ENCODE measurements at regions not wholly inside any gene's neighbourhood (a gene's known extent, or its start where the extent isn't known, plus 50 kb on each side); places are given as distances from the start of the nearest gene placed in this dataset.

GRCh38 chr9:135273008-135273407, 185.5 kb downstream of the OLFM1 start:
- H3K4ac ChIP-seq (ENCODE audit: low read depth, low read length): no peak overlapping the region
- H3K14ac ChIP-seq (replicated peaks; ENCODE audit: low read depth, low read length): no peak overlapping the region
- H3K18ac ChIP-seq (ENCODE audit: low read depth, low read length): no peak overlapping the region
- H3K4me3 ChIP-seq (ENCODE audit: insufficient read depth, low read depth, low read length): no peak overlapping the region
- H3K9me3 ChIP-seq (ENCODE audit: control insufficient read depth, insufficient read depth, low read length): peaks cover 53% of the 10 kb centered on the region
- H2BK20ac ChIP-seq (ENCODE audit: low read depth, low read length): no peak overlapping the region
- no peak overlapping the region for H3K4me2 ChIP-seq (ENCODE audit: low read depth, low read length)
- H2AK9ac ChIP-seq (replicated peaks; ENCODE audit: low read depth, low read length, poor library complexity): no peak overlapping the region
- POLR2A ChIA-PET (ENCODE audit: unreplicated experiment): no interaction called here
- H3K27ac ChIP-seq (ENCODE audit: insufficient read depth, low read length): no peak overlapping the region
- DNase-seq: no peak
- CTCF ChIA-PET: no interaction called here
- in situ Hi-C loops (cut with MboI; ENCODE audit: low sequenced_read_pairs): no loop called here
- no peak overlapping the region for H2AFZ ChIP-seq (replicated peaks; ENCODE audit: low read length, poor library complexity)
- no peak overlapping the region for H3K56ac ChIP-seq (ENCODE audit: extremely low read depth, insufficient read depth, low read length)
- H4K91ac ChIP-seq (ENCODE audit: insufficient read depth, low read depth, low read length): no peak overlapping the region
- no peaks in the 10 kb centered on the region for H3K9me1 ChIP-seq (ENCODE audit: insufficient read depth, low read length)
- dilution Hi-C loops (cut with HindIII; ENCODE audit: low sequenced_read_pairs, unreplicated experiment): no loop called here
- no peak overlapping the region for H2BK15ac ChIP-seq (ENCODE audit: low read depth, low read length)
- TF ChIP-seq RAD21 (IDR thresholded peaks at IDR 0.05; ENCODE audit: low read length): no peak
- TF ChIP-seq RCOR1 (IDR thresholded peaks at IDR 0.05; ENCODE audit: insufficient replicate concordance, low read length): no peak
- TF ChIP-seq FOS (IDR thresholded peaks at IDR 0.05; ENCODE audit: low read depth, low read length): no peak
- TF ChIP-seq, protein P1, sequence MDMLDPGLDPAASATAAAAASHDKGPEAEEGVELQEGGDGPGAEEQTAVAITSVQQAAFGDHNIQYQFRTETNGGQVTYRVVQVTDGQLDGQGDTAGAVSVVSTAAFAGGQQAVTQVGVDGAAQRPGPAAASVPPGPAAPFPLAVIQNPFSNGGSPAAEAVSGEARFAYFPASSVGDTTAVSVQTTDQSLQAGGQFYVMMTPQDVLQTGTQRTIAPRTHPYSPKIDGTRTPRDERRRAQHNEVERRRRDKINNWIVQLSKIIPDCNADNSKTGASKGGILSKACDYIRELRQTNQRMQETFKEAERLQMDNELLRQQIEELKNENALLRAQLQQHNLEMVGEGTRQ (IDR thresholded peaks at IDR 0.05; ENCODE audit: low read depth, low read length): no peak
- TF ChIP-seq, protein P2, sequence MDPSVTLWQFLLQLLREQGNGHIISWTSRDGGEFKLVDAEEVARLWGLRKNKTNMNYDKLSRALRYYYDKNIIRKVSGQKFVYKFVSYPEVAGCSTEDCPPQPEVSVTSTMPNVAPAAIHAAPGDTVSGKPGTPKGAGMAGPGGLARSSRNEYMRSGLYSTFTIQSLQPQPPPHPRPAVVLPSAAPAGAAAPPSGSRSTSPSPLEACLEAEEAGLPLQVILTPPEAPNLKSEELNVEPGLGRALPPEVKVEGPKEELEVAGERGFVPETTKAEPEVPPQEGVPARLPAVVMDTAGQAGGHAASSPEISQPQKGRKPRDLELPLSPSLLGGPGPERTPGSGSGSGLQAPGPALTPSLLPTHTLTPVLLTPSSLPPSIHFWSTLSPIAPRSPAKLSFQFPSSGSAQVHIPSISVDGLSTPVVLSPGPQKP (IDR thresholded peaks at IDR 0.05; ENCODE audit: borderline replicate concordance, low read depth, low read length): no peak
- TF ChIP-seq MXI1 (IDR thresholded peaks at IDR 0.05; ENCODE audit: borderline replicate concordance, low read depth, low read length): no peak
- TF ChIP-seq CEBPB (IDR thresholded peaks at IDR 0.05; ENCODE audit: low read depth, low read length): no peak
- no peak for TF ChIP-seq BHLHE40 (IDR thresholded peaks at IDR 0.05; ENCODE audit: low read depth, low read length)
- no peak for TF ChIP-seq CTCF (conservative IDR thresholded peaks at IDR 0.05; ENCODE audit: low read depth, low read length)
- no peak for TF ChIP-seq NFE2L2 (IDR thresholded peaks at IDR 0.05; ENCODE audit: low read depth, low read length)
- TF ChIP-seq MAFK (IDR thresholded peaks at IDR 0.05; ENCODE audit: low read depth, low read length): no peak
- no peak for TF ChIP-seq CHD1 (IDR thresholded peaks at IDR 0.05; ENCODE audit: low read depth, low read length)
- no peak for TF ChIP-seq SMC3 (IDR thresholded peaks at IDR 0.05; ENCODE audit: low read depth, low read length)
- no peak for TF ChIP-seq MAZ (IDR thresholded peaks at IDR 0.05; ENCODE audit: borderline replicate concordance, low read depth, low read length)
- TF ChIP-seq POLR2A (IDR thresholded peaks at IDR 0.05; ENCODE audit: low read depth, low read length): no peak
- no peak for TF ChIP-seq RFX5 (IDR thresholded peaks at IDR 0.05; ENCODE audit: low read depth, low read length)
- intact Hi-C loops (cut with micrococcal nuclease): no loop called here
- H3K36me3 ChIP-seq (ENCODE audit: control insufficient read depth, insufficient read depth, low read length): no peaks in the 10 kb centered on the region
- no peak overlapping the region for H2AK5ac ChIP-seq (ENCODE audit: low read depth, low read length)
- WGBS, 2 experiments (ENCODE audit: extremely low coverage in 2 of 2, insufficient read length in 1 of 2): no CpG with 5 or more reads among the region's 7 CpGs
- no peak overlapping the region for H4K5ac ChIP-seq (ENCODE audit: low read depth, low read length)
- no peak for ATAC-seq (ENCODE audit: low read depth)
- no peaks in the 10 kb centered on the region for H3K4me1 ChIP-seq (ENCODE audit: control insufficient read depth, insufficient read depth, low read length)
- H2BK5ac ChIP-seq (ENCODE audit: low read depth, low read length, poor library complexity, severe bottlenecking): no peak overlapping the region
- H3K23ac ChIP-seq (ENCODE audit: low read depth, low read length): no peak overlapping the region
- H3K27me3 ChIP-seq (ENCODE audit: control insufficient read depth, insufficient read depth, low read length): no peaks in the 10 kb centered on the region
- no peak overlapping the region for H4K8ac ChIP-seq (ENCODE audit: low read depth in 2 of 2, low read length in 2 of 2)
- BruUV-seq (replicated peaks): no TSS peak
- H3K79me1 ChIP-seq (ENCODE audit: low read depth in 1 of 2, low read length in 2 of 2): no peaks in the 10 kb centered on the region
- H2BK120ac ChIP-seq (ENCODE audit: low read depth, low read length): no peak overlapping the region
- no peak overlapping the region for H3K9ac ChIP-seq (ENCODE audit: low read depth, low read length)
- H4K20me1 ChIP-seq (ENCODE audit: insufficient read depth, low read length): no peaks in the 10 kb centered on the region

Measured in IMR-90 (cell line).